GM21515 (cell line): ENCODE measurements at regions not wholly inside any gene's neighbourhood (a gene's known extent, or its start where the extent isn't known, plus 50 kb on each side); places are given as distances from the start of the nearest gene placed in this dataset.

Source experiments
- ATAC-seq: cut with Tn5 transposase; IDR thresholded peaks from one replicate; pipeline ENCODE4 v1.9.1; 2021; ENCODE audit not compliant: unreplicated experiment

DNA sequence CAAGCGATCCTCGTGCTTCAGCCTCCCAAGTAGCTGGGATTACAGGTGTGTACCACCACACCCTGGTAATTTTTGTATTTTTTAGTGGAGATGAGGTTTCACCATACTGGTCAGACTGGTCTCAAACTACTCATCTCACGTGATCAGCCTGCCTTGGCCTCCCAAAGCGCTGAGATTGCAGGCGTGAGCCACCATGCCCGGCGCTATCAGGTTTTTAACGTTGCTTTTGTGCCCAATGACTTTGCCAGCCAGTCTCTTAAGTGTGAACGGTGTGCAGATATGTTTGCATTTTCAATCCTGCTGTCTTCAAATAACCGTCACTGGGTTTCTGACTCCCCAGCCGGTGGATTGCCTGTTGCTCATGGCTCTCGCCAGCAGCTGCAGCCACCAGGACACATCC is 201.8 kb upstream of the PPP2R2D start:
- ATAC-seq = no peak

DNA sequence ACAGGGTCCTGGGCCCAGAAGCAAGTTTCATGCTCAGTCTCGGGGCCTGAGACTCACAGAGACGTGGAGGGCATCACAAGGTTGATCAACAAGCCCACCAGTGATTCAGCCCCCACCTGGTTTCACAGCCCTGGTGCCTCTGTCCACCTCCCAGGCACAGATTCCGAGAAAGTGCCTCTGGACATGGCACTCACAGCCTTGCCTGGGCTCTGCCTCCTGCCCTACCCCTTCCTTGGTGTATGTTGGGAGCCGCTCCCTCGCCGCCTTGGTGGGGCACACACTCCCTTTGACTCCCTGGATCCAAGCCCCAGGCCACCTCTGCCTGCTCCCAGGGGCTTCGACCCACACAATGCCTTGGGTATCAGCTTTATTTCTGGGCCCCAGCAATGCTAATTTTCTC is 200.8 kb upstream of the PPP2R2D start:
- ATAC-seq = no peak

DNA sequence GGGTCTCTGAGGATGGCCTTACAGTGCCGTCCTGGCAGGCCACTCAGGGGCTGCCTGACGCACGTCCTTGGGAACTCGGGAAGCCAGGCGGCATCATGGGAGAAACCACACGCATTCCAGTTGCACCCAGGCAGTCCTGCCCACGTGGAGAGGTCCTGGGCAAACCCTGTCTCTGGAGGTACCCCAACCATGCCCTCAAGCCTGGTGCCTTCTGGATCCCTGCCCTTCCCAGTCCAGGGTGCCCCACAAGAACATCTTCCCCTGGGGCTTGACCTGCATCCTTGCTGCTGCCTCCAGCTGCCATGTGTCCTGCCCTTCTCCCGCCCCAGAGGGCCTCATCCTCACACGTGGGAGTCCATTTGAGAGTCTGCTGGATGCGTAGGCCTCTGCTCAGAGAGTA is 200.3 kb upstream of the PPP2R2D start:
- no peak for ATAC-seq

DNA sequence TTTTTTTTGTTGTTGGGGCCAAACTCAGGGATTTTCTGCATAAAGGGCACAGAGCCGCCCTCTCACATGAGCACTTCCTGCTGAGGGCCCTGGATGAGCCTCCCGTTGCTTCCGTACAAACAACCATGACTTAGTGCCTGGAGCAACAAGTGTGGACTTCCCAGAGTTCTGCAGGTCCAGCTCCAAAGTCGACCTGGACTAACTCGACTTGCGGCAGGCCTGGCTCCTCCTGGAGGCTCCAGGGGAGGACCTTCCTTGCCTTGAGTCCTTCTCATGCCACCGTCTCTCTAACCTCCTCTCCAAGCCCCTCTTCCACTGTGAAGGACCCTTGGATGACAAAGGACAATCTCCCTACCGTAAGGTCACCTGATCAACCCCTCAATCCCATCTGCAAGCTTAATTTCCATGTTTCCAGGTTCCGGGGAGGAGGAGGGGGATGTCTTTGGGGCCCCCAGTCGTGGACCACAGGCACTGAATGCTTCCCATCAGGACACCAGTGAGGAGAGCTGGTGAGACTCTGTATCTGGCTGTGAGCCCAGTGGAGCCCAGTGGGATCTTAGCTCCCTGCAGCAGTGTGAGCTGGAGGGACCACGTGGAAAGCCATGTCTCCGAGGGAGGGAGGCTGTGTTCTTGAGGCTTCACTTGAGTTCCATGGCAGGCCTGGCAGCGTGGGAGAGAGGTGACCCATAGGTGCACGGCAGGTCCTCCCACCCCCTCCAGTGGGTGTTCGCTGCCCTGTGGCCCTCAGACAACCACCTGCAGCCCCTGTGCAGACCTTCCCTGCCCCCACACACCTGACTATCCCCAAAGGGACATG is 199.5 kb upstream of the PPP2R2D start:
- no peak for ATAC-seq

DNA sequence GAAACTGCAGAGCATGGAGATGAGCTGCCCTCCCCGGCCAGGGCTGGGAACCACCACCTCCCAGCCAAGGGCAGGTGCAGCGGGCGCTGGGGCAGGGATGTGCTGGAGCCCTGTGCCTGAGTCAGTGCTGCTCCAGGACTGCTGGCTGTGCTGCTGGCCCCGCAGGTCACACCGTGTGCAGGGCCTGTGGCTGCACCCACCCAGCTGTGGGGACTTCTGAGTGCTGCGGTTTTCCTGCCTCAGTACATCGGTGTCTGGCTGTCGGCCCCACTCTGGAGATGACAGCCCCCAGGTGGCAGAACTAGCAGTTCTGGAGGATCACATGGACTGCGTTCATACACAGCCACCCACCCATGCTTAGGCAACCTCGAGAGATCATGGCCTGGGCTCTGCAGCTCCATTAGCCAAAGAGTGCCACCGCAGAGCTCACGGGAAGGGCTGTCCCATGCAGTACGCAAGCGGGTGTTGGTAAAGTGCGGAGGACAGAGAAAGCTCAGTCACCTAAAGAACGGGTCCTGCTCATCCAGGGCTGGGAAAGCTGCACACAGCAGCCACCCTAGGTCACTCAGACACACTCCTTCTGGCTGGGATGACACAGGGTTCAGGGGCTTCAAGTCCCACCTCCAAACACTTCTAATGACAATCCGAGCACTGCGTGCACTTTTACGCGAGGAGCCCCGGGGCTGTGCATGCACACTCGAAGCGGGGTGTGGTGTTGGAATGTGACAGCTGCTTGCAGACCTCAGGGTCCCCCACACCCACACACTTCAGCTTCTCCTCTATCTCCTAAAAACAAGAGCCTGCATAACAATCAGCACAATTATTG is 198.1 kb upstream of the PPP2R2D start:
- no peak for ATAC-seq

DNA sequence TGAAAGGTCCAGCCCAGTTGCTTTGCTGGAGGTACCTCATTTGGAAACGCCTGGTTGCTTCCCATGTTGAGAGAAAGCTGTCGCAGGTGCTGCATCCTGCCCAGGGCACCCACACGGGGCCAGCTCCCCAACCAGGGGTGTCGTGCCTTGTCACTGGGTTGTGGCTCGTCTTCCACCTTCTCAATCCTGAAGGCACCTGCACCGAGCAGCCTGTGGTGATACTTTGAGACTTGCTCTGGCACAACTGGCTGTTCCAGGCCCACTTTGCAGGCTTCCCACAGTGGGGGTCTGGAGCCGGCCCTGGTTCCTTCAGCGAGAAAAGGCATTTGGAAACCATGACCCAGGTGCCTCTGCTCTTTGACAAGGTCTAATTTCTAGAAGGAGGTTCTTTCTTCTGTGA is 197.3 kb upstream of the PPP2R2D start:
- no peak for ATAC-seq

DNA sequence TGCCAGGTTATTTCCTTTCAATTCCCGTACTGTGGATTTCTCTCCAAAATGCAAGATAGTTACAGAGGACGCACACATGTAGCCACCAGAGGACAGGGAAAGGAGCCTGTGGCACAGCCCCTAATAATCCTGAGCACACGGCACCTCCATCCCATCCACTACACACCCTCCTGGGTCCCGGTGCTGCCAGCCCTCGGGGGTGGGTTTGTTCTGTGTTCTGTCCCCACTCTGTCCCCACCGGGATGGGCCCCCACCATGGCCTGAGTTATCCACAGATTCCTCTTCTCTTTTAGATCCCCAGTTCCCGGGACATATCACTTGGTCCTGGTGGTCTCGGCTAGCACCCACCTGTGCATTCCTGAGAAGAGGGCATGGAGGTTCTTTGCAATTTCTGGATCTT is 196.9 kb upstream of the PPP2R2D start:
- ATAC-seq = no peak

DNA sequence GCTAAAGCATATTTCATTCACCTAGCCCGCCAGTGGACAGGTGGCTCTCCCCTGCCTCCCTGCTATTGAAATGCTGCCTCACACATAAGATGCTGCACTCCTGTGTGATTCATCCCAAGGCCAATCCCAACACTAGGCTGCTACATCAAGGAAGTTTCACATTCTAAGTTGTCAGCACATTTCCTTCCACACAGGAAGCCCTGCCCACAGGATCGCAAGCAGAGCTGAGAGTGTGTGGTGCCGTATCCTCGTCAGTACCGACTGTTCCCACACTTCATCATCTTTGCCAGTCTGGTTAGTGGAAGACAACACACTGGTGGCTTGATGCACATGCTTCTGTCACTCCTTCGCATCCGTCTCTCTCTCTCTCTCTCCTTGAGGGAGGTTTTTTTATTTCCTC is 194.3 kb upstream of the PPP2R2D start:
- no peak for ATAC-seq

DNA sequence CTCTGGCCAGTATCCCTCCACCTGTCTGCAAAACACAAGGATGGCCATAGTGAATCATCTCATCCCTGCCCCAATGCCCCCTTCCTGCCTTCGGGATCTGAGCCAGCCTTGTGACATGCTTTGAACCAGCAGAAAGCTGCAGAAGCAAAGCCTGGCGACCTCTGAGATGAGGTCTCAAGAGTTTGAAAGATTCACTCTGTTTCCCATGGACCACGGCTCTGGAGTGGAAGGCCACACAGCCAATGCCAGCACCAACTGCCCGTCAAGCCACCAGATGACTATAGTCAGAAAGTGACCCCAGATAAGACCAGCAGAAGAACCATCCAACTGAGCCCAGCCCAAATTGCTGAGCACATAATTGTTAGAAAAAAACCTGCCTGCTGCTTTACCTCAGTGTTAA is 193.9 kb upstream of the PPP2R2D start:
- ATAC-seq = no peak

DNA sequence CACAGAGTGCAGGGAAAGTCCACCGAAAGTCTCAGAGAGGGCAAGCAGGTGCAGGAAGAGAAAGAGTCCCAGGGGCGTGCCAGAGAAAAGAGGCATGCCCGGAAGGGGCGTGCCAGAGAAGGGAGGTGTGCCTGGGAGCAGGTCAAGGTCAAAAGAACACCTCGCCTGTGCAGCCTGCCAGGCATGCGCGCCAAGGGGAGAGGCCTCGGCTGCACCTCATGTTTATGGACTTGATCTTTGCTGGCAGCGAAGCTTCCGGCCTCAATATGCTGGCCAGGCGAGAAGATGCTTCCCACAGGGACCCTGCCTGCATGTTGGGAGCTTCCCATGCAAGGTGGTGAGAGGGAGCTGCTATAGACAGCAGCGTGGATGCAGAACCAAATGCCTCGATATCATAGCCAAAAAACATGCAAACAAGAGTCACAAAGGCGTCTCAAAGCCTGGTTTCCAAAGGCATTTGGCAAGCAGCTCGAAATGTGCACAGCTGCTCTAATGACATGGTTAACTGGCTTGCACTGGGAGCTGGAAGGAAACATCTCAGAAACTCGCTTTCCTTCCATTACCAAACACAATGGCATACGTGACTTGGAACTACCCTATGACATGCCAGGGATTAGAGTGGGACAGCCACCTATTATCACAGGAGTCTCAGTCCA is 192.5 kb upstream of the PPP2R2D start:
- no peak for ATAC-seq

DNA sequence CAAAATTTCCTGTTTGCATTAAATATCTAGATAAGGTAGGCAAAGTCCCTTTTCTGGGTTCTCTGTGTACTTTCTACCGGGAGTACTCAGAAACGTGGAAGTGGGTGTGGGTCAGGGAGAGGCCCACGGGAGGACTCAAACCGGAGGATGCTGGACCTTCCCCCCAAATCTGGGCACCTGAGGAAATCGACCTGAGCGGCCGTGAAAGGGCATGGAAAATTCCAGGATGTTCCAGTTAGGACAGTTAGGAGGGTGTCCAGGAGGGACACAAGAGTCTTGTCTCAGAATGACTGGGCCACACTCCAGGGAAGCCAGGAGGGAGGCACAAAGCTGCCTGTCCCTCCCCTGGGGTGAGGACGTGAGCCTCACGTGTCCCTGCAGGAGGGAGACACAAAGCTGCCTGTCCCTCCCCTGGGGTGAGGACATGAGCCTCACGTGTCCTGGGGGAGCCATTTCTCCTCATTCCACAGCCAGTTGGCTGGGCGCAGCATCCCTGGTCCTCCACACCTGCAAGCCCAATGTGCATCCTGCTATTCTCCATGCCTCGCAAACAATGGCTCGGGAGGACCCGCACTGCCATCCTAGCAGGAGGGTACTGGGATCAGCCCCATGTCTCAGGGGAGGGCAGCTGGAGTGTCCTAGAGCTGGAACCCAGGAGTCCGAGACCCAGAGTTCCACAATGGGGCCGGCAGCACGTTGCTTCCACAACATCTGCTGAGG is 190.5 kb upstream of the PPP2R2D start:
- ATAC-seq = no peak

DNA sequence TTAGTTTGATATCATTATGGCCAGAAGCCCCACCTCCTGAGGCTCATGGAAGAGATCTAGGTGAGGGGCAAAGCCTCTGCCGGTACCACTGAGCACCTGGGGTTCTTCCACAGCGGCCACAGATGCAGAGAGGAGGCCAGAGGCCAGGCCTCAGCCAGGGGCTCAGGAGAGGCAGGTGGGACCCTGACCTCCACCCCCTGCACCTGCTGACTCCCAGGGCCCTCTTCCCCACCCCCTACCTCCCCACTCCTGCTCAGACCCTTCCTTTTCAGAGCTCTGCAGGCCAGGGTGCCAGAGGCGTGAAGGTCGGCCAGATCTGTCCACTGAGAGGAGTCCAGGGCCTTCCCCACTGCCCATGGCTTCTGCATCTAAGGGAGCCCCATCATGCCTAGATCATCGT is 178.7 kb upstream of the PPP2R2D start:
- no peak for ATAC-seq

DNA sequence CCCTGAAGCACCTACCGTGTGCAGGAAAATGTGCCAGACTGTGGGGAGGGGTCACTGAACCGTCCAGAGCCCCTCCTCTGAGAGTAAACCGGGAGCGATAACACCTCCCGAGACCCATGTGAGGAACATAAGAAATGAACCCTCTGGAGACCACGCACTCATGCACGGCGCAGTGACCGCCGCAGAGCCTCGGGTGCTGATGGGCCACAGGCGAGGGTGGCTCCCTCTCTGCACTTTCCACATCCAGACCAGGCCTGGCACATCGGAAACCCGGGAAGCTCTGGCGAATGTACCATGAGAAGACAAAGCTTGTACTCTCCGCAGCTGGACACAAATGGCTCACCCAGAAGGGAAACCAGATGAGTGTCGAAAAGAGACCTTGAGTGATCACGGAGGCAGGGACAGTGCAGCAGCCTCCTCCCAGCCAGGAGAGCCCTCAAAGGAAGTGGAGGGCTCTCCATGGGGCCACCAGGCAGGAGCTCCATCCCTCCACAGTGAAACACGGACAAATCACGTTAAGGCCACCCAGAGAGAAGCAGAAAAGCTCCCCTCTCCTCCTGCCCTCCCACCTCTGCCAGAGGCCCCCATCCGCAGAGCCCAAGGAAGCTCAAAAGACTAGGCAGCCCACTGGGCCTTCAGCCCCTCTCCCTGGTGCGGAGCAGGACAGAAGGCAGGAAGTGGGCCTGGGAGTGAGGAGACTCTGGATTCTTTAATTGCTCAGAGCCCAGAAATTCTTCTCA is 178.1 kb upstream of the PPP2R2D start:
- no peak for ATAC-seq

DNA sequence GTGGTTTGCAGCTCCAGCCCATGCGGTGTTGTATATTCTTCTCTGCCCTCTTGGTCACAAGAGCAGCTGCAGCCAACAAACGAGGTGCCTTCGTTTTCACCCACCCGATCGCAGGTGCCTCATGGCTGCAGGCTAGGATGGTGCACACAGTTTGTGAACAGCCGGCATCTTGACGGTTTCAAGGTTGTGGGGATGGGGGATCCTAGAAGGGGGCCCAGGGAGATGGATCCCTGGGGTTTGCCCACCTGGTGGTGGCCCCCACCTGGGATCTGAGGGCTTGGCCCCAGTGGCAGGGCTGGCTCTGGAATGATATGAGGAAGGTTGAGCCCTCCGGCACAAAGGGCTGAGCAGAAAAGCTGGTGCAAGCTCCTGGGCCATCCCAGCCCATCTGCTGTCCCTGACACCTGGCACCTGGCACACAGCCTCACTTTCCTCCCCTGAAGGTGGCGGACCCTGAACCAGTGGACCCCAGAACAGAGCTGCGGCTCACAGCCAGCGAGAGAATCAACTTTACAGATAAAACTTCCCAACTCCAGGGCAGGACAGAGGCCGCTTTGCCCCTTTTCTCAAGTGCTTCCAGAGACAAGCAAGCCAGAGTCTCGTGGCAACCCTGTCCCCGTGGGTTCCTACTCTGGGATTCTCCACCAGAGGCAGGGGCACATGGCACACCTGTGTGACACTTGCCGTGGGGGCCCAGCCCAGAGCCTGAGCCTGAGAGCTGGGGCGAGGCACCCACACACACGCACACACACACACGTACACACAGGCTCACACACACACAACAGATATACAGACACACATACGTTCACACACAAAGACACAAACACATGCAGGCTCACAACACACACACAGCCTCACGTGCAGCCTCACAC is 177.3 kb upstream of the PPP2R2D start:
- ATAC-seq = no peak

DNA sequence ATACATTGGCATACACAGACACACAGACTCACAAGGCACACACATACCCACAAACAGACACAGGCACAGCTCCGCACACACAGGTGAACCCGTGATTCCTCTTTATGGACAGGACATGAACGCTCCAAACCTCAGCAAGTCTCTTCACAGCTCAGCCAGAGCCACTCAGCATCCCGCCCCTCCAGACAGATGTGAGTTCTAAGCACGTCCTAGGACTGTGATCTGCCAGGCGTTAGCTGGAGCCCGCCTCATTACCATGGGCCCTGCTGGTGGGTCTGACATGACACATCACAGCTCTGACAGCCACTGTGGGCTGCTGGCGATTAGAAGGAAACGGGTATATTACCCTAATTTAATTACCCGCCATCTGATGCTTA is 176.7 kb upstream of the PPP2R2D start:
- ATAC-seq = no peak

DNA sequence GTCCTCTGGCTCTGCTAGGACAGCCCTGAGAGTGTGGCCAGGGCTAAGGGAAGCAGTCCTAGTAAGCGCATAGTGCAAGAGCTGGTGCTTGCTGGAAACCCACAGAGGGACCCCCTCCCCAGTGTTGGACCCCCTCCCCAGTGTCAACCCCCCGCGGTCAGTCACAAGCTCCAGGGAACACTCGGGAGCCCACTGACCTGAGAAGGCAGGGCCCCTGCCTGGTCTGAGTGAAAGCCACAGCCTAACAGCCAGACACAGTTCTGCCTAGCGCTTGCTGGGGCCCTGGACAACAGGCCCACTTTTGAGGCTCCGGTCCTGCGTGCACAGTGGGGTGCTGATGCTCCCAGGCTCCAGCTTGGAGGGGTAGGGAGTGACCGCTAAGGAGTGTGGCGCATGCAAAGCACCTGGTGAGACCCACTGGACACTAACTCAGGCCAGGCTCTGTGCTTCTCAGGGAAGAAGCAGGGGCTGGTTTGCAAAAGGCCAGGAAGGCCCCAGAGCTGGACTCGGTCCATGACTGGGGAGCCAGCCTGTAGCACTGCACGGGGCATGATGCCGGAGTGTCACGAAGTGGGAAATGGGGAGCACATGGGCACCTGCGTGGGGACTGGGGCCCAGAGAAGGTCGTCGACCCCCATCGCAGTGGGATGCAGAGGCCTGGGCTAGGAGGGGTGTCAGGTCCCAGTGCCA is 175.8 kb upstream of the PPP2R2D start:
- no peak for ATAC-seq

DNA sequence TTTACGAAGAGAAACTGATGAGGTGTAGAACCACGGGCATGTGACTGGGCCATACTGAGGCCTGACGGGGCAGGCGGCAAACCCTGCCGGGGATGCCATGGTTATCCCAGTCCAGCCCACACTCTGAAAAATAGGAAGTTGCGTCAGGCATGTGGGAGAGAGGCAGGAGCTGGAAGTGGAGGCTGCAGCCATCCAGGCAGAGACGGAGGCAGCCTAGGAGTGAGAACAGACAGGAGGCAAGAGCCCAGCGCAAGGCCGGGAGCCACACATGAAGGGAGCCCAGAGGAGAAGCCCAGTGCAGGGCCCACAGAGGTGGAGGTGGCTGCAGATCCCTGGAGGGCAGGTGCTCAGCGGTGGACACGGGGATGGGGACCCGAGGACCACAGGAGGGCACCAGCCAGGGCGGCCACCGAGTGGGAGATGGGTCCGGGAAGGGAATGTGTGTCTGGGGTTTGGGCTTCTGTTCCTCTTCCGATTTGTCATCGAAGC is 175.2 kb upstream of the PPP2R2D start:
- ATAC-seq = no peak

DNA sequence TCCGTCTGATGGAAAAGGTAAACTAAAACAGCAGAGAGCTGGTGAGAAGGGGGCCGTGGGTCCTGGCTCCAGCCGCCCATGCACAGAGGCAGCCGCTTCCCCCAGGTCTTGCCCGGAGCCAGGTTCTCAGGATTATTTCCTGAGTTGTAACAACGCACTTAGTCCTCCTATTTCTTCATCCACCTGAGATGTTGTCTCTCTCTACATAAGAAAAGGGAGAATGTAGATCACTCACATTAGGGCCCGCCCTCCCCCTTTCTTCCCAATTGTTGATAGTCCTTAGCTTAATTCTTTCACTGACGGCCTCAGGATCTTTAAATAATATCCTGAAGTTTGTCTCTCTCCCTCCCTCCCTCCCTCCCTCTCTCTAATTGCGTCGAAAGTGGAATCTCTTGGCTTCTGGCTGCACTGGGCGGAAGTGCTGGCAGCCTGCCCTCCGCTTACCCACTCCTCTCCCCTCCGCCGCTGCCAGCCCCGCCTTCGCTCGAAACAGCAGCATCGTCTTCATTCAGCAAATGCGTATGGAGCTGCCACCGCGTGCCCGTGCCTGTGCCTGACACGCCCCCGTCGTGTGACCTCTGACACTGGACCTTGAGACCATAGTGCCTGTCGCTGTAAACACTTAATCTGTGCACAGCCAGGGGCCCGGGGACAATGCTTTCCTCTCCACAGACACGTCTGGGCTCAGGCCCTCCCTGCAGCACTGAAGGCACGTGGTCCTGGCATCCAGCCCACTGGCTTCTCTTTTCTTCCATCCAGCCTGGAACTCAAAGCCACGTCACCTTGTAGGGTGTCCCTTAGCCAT is 174.5 kb upstream of the PPP2R2D start:
- no peak for ATAC-seq
